ENCODE measurements at regions not wholly inside any gene's neighbourhood (a gene's known extent, or its start where the extent isn't known, plus 50 kb on each side); places are given as distances from the start of the nearest gene placed in this dataset.

GRCh38 chr17:77771145-77771544 is 187.4 kb upstream of the TNRC6C start:
- TF ChIP-seq CTCF (IDR thresholded peaks at IDR 0.05): no peak
- TF ChIP-seq POLR2A (IDR thresholded peaks at IDR 0.05): no peak

Measured in breast epithelium (tissue), 3 donors.